Thyroid gland (tissue), 4 donors: ENCODE measurements at regions not wholly inside any gene's neighbourhood (a gene's known extent, or its start where the extent isn't known, plus 50 kb on each side); places are given as distances from the start of the nearest gene placed in this dataset.

ENCODE experiments used
- CTCF ChIP-seq, 6 experiments: fragments of 200-600 bp in 3 of 6; fragments of 450-650 bp in 3 of 6; sonication (generic) in 3 of 6; IDR thresholded peaks; one replicate each; pipeline ENCODE4 v1.5.1; 2016 to 2019; ENCODE audit warnings: antibody characterized with exemption in 6 of 6, mild to moderate bottlenecking in 2 of 6, inconsistent platforms in 1 of 6, moderate library complexity in 1 of 6
- POLR2A ChIP-seq, 2 donors: fragments of 450-650 bp; IDR thresholded peaks; one replicate each; pipeline ENCODE4 v1.6.1; 2017; ENCODE audit warnings: antibody characterized with exemption in 2 of 2, mild to moderate bottlenecking in 2 of 2, moderate library complexity in 1 of 2

GRCh38 chr12:127613056-127613455 is 653.9 kb upstream of the TMEM132C start:
- TF ChIP-seq CTCF (IDR thresholded peaks at IDR 0.05) (no peak), POLR2A (IDR thresholded peaks at IDR 0.05) (no peak)
